ENCODE measurements at regions not wholly inside any gene's neighbourhood (a gene's known extent, or its start where the extent isn't known, plus 50 kb on each side); places are given as distances from the start of the nearest gene placed in this dataset.

GRCh38 chr2:14776216-14776615 is 143.7 kb downstream of the LRATD1 start:
- H3K4me1 Mint-ChIP-seq (ENCODE audit: low read depth, unreplicated experiment): peaks cover 20% of the 10 kb centered on the region
- Histone ChIP-seq H3K4me3 (ENCODE audit: insufficient read depth, low read depth, low read length) (no peak overlapping the region), H3K9me3 (ENCODE audit: insufficient read depth, low read depth, low read length) (no peaks in the 10 kb centered on the region), H4K20me1 (ENCODE audit: insufficient read depth, low read length) (no peaks in the 10 kb centered on the region), H3K27ac (ENCODE audit: low read depth, low read length) (no peak overlapping the region), H3K79me2 (ENCODE audit: insufficient read depth, low read length) (no peaks in the 10 kb centered on the region), H2AFZ (ENCODE audit: low read depth, low read length) (no peak overlapping the region), H3K4me2 (ENCODE audit: low read length) (no peak overlapping the region), H3K9ac (ENCODE audit: low read length) (no peak overlapping the region), H3K4me1 (ENCODE audit: insufficient read depth, low read length) (peaks cover 5% of the 10 kb centered on the region), H3K36me3 (ENCODE audit: insufficient read depth, low read length) (no peaks in the 10 kb centered on the region), H3K27me3 (ENCODE audit: insufficient read depth, low read length) (no peaks in the 10 kb centered on the region)
- H3K9me3 Mint-ChIP-seq (ENCODE audit: unreplicated experiment): no peaks in the 10 kb centered on the region
- H3K4me3 Mint-ChIP-seq (ENCODE audit: unreplicated experiment): no peak overlapping the region
- DNase-seq (ENCODE audit: low read depth) (no peak), FAIRE-seq (no peak)
- no peak overlapping the region for H3K27ac Mint-ChIP-seq (ENCODE audit: unreplicated experiment)
- TF ChIP-seq, protein P1, sequence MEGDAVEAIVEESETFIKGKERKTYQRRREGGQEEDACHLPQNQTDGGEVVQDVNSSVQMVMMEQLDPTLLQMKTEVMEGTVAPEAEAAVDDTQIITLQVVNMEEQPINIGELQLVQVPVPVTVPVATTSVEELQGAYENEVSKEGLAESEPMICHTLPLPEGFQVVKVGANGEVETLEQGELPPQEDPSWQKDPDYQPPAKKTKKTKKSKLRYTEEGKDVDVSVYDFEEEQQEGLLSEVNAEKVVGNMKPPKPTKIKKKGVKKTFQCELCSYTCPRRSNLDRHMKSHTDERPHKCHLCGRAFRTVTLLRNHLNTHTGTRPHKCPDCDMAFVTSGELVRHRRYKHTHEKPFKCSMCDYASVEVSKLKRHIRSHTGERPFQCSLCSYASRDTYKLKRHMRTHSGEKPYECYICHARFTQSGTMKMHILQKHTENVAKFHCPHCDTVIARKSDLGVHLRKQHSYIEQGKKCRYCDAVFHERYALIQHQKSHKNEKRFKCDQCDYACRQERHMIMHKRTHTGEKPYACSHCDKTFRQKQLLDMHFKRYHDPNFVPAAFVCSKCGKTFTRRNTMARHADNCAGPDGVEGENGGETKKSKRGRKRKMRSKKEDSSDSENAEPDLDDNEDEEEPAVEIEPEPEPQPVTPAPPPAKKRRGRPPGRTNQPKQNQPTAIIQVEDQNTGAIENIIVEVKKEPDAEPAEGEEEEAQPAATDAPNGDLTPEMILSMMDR (IDR thresholded peaks at IDR 0.05; ENCODE audit: insufficient read depth, low read depth, low read length): no peak
- no peaks in the 10 kb centered on the region for H3K27me3 Mint-ChIP-seq (ENCODE audit: low read depth, unreplicated experiment)
- H3K36me3 Mint-ChIP-seq (ENCODE audit: low read depth, unreplicated experiment): no peaks in the 10 kb centered on the region

GRCh38 chr2:14778015-14778414 is 145.5 kb downstream of the LRATD1 start:
- H3K4me2 ChIP-seq (ENCODE audit: low read length): peak overlapping the region; percentile 64
- H3K4me3 ChIP-seq (ENCODE audit: insufficient read depth, low read depth, low read length): no peak overlapping the region
- no peak overlapping the region for H3K9ac ChIP-seq (ENCODE audit: low read length)
- peak overlapping the region; percentile 13 for H2AFZ ChIP-seq (ENCODE audit: low read depth, low read length)
- no peaks in the 10 kb centered on the region for H3K9me3 ChIP-seq (ENCODE audit: insufficient read depth, low read depth, low read length)
- H3K36me3 ChIP-seq (ENCODE audit: insufficient read depth, low read length): no peaks in the 10 kb centered on the region
- Mint-ChIP-seq H3K36me3 (ENCODE audit: low read depth, unreplicated experiment) (no peaks in the 10 kb centered on the region), H3K4me1 (ENCODE audit: low read depth, unreplicated experiment) (peaks cover 20% of the 10 kb centered on the region), H3K9me3 (ENCODE audit: unreplicated experiment) (no peaks in the 10 kb centered on the region), H3K27ac (ENCODE audit: unreplicated experiment) (peak overlapping the region; percentile 43), H3K27me3 (ENCODE audit: low read depth, unreplicated experiment) (no peaks in the 10 kb centered on the region), H3K4me3 (ENCODE audit: unreplicated experiment) (peak overlapping the region; percentile 55)
- no peak for TF ChIP-seq EZH2 (IDR thresholded peaks at IDR 0.05; ENCODE audit: insufficient read depth, low read length)
- TF ChIP-seq, protein P1 (IDR thresholded peaks at IDR 0.05; ENCODE audit: insufficient read depth, low read depth, low read length): no peak
- no peaks in the 10 kb centered on the region for H3K27me3 ChIP-seq (ENCODE audit: insufficient read depth, low read length)
- peak overlapping the region; percentile 49 for H3K27ac ChIP-seq (ENCODE audit: low read depth, low read length)
- no peaks in the 10 kb centered on the region for H4K20me1 ChIP-seq (ENCODE audit: insufficient read depth, low read length)
- DNase-seq (ENCODE audit: low read depth) (peak; percentile 84), FAIRE-seq (peak; percentile 95)
- H3K4me1 ChIP-seq (ENCODE audit: insufficient read depth, low read length): peaks cover 5% of the 10 kb centered on the region
- H3K79me2 ChIP-seq (ENCODE audit: insufficient read depth, low read length): no peaks in the 10 kb centered on the region

DNA sequence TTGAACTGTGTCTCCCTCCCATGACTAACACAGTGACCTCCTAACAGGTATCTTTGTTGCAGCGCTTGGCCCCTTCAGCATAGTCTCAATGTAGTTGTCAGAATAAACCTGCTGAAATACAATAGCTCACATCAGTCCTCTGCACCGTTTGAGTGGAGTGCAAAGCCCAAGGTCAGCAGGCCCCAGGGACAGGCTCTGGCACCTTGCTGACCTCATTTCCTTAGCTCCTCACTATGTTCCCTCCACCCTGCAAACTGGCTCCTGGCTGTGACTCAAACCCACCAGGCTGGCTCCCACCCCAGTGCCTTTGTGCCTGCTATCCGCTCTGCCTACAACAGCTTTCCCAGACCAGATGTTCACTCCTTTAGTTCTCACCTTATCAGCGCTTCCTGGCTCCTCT is 146.7 kb downstream of the LRATD1 start:
- Mint-ChIP-seq H3K27me3 (ENCODE audit: low read depth, unreplicated experiment) (no peaks in the 10 kb centered on the region), H3K36me3 (ENCODE audit: low read depth, unreplicated experiment) (no peaks in the 10 kb centered on the region), H3K27ac (ENCODE audit: unreplicated experiment) (peak overlapping the region; percentile 4), H3K9me3 (ENCODE audit: unreplicated experiment) (no peaks in the 10 kb centered on the region), H3K4me3 (ENCODE audit: unreplicated experiment) (no peak overlapping the region), H3K4me1 (ENCODE audit: low read depth, unreplicated experiment) (peaks cover 17% of the 10 kb centered on the region)
- Histone ChIP-seq H3K9ac (ENCODE audit: low read length) (no peak overlapping the region), H3K79me2 (ENCODE audit: insufficient read depth, low read length) (no peaks in the 10 kb centered on the region), H4K20me1 (ENCODE audit: insufficient read depth, low read length) (no peaks in the 10 kb centered on the region), H3K27ac (ENCODE audit: low read depth, low read length) (no peak overlapping the region), H3K4me3 (ENCODE audit: insufficient read depth, low read depth, low read length) (no peak overlapping the region), H3K4me1 (ENCODE audit: insufficient read depth, low read length) (peaks cover 5% of the 10 kb centered on the region), H3K27me3 (ENCODE audit: insufficient read depth, low read length) (no peaks in the 10 kb centered on the region), H2AFZ (ENCODE audit: low read depth, low read length) (no peak overlapping the region), H3K36me3 (ENCODE audit: insufficient read depth, low read length) (no peaks in the 10 kb centered on the region), H3K4me2 (ENCODE audit: low read length) (no peak overlapping the region), H3K9me3 (ENCODE audit: insufficient read depth, low read depth, low read length) (no peaks in the 10 kb centered on the region)
- TF ChIP-seq, protein P1 (IDR thresholded peaks at IDR 0.05; ENCODE audit: insufficient read depth, low read depth, low read length): no peak
- TF ChIP-seq EZH2 (IDR thresholded peaks at IDR 0.05; ENCODE audit: insufficient read depth, low read length): no peak
- FAIRE-seq (no peak), DNase-seq (ENCODE audit: low read depth) (no peak)
